SK-N-SH (cell line): ENCODE measurements at regions not wholly inside any gene's neighbourhood (a gene's known extent, or its start where the extent isn't known, plus 50 kb on each side); places are given as distances from the start of the nearest gene placed in this dataset.

Experiments
- ELF1 ChIP-seq: IDR thresholded peaks from 2 replicates; pipeline ENCODE4 v1.4.0; 2012
- EP300 ChIP-seq, 2 experiments: IDR thresholded peaks; 2 replicates each; pipeline versions ENCODE4 v1.4.0 to v1.6.1; 2012; ENCODE audit warnings: borderline replicate concordance in 1 of 2, low read depth in 1 of 2, low read length in 1 of 2

- no peak for TF ChIP-seq ELF1
- no peak for TF ChIP-seq EP300 (IDR thresholded peaks at IDR 0.05; ENCODE audit: borderline replicate concordance in 1 of 2, low read depth in 1 of 2, low read length in 1 of 2)
Observed at GRCh38 chr4:111013846-111014245, 391.0 kb upstream of the PITX2 start.
